Activated effector memory CD4-positive, alpha-beta T cell treated with anti-CD3 and anti-CD28 coated beads, Interleukin-2, amount 50 U/mL, for 16 hours (primary cell): ENCODE measurements at regions not wholly inside any gene's neighbourhood (a gene's known extent, or its start where the extent isn't known, plus 50 kb on each side); places are given as distances from the start of the nearest gene placed in this dataset.

Experiments used
- DNase-seq: peaks from one replicate; pipeline ENCODE4 v3.0.0-alpha.2; 2020

DNA sequence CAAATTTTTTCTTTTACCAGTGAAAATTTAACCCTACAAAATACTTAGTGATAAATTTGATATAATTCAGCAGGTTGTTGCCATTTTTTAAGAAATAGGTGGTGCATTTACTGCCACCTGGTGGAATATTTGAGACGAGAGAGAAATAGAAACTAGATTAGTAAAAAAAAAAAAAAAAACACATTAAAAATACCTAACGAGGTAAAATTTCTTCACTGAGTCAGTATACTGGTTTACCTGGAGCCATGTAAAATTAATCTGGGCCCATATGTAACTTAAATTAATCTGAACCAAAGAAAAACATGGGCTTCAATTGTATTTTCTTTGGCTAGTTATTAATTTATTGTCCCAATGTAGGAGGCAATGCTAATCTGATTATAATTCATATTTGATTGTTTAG is 520.8 kb downstream of the EPM2A start:
- no peak for DNase-seq

DNA sequence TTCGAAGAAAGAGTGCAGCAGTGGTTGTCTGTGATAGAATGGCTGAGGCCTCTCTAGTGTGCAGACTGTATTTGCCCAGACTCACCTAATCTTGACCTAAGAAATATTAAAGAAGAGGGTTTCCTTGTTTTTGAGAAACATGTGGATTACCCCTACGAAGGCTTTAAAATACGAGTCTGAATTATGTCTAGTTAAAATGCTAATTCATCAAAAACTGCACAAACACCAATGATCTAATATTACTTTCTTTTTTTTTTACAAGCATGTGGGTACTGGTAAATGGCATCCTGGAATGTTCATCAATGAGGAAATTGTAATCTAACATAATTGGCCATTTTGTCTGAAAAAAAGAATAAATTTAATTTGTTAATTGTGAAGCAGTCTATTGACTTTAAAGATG is 510.9 kb downstream of the EPM2A start:
- no peak for DNase-seq

DNA sequence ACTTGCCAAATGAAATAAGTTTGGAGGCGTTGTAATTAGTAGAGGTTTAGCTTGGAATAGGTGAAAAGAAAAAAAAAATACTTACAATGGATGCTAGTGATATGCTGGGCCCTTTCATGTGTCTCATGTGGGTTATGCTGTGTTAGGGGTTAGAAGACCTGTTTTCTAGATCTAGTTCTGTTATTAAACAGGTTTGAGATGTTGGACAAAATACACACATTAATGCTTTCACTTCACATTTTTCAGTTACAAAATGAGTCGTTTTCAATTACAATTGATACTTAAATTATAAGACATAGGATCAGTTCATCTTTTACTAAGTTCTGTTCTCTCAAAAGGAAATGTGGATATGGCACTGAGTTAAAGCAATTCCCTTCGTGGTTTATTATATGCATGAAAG is 509.8 kb downstream of the EPM2A start:
- DNase-seq, result no peak

DNA sequence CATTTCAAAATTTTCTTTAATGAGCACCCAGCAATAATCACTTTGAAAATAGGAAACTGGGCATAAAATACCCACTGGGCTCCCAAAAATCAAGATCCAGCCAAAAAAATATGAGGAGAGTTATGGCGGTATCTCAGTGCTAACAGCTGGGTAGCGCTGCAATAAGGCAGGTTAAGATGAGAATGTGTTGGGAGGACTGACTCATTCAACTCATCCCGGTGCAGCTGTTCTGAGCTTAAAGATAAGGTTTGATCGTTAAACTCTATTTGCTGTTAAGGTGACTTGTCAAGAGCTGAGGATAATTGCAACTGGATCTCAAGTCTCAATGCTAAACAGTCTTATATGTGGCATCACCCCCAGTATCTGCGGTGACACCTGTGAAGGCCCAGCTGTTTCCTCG is 507.7 kb downstream of the EPM2A start:
- DNase-seq, result no peak

DNA sequence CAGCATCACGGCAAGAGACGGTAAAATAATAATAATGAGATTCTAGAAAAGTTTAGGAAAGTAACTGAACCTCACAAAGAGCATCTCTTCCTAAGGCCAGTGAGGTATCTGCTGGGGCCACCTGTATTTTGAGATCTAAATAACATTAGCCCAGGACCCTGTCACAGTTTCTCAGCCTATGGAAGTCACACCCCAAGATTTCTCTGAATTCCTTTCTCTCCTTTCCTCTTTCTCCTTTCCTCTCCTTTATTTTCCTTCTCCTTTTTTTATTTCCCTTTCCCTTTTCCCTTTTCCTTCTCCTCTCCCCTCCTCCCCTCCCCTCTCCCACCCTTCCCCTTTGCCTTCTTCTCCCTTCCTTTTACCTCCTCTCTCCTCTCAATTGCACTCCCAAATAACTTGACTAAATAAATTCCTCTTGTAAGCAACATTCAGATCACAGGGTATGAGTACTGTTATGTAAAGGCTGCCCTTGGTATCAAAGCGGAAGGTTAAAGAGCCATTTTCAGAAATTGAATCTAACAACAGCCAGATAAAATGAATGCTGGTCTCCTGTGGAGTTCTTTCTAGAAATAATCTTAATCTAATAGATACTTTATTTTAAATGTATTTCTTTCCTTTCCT is 506.2 kb downstream of the EPM2A start:
- no peak for DNase-seq

DNA sequence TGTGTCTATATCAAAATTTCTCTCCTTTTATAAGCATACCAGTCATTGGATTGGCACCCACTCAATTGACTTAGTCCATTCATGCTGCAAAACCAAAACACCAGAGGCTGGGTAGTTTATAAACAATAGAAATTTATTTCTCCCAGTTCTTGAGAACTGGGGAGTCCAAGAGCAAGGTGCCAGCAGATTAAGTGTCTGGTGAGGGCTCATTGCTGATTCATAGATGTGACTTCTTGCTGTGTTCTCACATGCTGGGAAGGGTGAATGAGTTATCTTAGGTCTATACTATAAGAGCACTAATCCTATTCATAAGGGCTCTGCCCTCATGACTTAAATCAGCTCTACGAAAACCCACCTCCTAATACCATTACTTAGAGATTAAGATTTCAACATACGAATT is 501.4 kb downstream of the EPM2A start:
- DNase-seq, result no peak

DNA sequence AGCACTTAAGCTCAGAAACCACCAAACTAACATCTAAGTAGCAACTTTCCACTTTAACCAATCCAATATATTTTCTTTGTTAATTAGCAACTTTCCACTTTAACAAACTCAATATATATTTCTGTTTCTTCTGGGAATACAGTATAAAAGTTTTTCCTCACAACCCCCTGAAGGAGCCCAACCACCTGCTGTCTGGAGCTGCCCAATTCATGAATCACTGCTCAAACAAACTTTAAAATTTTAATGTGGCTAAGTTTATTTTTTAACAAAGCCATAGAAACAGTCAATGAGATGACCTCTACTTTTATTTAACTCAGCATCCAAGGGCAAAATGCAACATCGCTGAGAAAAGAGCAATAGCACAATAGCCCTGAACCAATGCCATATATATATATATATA is 500.1 kb downstream of the EPM2A start:
- DNase-seq, result no peak

DNA sequence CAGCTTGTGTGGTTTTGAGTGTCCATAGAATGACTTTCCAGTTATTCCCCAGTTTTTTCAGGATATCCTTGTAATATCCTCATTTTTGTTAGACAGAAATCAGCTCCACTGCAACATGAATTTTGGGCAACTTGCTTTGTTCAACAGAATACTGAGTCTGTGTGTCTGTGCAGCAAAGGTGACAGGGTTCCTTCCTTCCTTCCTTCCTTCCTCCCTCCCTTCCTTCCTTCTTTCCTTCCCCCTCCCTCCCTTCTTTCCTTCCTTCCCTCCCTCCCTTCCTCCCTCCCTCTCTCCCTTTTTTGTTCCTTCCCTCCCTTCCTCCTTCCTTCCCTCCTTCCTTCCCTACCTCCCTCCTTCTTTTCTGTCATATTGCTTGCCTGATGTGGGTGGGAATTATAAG is 496.5 kb downstream of the EPM2A start:
- DNase-seq, result no peak

DNA sequence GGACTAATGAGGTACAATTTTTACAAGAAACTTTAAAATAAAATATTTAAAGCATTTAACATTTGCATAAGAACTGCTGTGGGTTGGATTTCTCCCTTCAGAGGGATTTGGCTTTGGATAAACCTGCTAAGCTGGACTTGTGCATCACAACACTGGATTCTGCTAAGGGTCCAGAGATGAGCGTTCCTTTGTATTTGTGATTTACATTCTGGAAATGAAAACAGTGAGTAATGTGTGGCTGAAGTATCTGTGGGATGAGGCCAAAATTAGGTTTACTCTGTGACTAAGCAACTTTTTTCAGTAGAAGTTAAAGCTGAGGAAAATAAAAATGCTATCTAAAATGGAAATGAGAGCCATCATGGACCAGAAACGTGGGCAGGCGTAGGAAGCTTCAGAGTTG is 494.3 kb downstream of the EPM2A start:
- DNase-seq, result no peak

DNA sequence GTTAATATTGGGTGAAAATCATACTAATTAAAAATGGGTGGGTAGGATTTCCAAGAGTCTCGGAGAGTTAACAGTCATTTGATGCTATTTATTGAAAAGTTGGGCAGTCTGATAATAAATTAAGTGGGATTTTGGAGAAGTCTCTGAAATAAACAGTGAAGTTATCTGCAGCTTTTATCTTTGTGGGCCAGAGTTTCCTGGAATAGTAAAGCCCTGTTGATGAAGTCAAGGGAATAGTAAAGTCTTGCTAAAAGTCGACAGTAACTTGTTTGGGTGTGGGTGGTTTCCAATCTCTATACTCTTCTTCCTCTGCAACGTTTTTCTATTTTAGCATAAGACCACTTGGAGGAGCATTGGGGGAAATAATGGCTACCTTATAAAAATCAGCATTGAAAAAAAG is 493.6 kb downstream of the EPM2A start:
- DNase-seq, result no peak

DNA sequence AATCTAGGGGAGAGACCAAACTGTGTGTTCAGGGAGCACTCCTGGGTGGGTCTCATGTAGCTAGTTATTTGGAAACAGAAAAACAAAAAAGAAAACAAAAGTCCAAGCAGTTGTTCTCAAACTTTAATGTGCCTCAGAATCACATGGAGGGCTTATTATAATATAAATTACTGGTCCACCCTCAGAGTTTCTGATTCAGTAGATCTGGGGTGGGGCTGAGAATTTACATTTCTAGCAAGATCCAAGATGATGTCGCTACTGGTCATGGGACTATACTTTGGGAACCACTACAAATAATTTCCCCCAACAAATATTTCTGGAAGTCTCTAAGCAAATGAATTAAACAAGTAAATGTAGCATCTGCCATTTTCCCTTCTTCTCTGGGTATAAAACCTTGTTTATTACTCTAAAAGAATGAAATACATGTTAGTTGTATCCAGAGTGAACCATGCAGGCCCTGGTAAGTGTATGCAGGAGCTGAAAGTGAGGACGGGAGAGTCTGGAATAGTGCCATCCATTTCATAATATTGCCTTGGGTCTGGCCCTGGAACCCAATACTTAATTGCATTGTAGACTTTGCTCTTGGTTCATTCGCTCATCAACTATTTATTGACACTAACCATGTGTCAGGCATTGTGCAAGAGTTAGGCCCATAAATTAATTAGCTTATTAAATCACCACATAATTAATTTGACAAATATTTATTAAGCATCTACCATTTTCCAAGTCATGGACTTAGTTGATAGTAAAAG is 490.8 kb downstream of the EPM2A start:
- DNase-seq, result no peak

DNA sequence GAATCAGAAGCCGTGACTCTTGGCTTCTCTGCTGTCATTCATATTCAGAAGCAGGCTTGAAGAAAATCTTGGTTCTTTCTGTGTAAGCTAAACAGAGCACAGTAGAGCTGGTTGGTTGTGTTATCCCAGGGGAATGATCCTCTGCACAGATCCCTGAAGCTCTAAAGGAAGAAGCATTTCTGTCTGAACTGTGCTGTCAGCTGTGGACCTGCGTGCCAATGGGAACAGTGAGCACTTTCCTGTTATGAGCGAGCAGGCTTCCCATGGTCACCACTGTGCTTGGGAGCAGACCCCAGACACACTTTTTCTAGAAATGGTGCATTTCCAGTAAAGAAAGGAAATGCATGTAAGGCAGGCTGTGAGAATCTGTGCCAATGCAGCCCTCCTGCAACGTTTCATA is 490.2 kb downstream of the EPM2A start:
- no peak for DNase-seq

DNA sequence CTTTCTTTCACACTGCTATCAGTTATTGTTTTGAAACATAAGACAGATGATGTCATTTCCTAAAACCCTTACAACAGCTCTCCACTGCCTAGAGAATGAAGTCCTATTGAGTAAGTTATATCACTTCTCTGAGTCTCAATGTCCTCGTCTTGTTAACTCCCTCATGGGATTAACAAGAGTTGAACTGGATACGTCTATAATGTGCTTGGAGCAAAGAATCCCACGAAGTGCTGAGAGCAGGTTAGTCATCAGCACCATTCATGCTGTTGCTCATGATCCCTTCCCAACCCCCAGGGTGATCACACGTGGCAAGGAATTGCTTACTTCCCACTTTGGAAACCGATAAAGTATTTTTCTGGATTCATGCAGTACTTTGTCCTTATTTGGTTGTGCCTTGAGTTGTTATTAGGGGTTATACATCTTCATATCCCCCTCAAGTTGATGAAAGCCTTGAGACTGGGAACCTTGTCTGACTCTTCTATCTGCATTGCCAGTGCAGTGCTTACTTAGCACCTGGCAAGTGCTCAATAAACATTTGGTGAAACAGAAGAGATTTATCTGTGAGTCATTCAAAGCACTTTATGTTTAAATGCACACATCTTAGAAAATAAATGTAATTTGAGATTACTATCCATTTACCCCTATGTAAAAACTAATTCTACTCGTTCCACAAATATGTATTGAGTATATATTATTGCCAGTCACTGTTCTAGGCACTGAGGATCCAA is 487.5 kb downstream of the EPM2A start:
- DNase-seq, result no peak

DNA sequence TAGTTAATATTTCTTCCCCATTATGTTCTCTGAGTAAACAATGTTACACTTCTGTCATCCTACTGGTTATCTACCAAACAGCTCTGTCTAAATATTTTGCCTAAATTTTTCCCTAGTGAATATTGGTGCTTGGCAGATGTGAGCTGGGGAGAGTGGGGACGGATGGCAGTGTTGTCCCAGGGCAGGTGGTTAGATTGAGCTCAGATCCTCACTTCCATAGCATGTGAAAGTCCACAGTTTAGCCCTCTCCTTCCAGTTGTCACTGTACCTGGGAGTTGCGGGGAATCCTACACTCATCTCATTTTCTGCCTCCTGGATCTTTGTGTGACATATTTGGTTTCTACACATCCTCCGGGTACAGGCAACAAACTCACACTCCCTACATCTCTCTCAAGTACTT is 484.9 kb downstream of the EPM2A start:
- no peak for DNase-seq

DNA sequence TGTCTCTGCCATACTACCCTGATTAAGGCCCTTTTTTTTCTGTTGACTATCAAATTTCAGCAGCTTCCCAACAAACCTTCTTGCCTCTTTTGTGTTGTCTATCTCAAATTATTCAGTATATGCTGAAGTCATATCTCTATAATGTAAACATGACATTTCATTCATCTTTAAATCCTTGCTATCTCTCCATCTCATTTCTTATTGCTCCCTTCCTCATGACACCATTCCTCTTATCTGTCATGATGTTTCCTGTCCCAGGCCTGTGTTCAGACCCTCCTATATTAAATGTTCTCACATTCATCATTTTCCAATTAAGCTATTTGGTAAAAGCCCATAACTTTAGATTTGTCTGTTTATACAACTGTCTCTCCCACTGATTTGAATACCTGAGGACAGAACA is 482.6 kb downstream of the EPM2A start:
- DNase-seq, result no peak

DNA sequence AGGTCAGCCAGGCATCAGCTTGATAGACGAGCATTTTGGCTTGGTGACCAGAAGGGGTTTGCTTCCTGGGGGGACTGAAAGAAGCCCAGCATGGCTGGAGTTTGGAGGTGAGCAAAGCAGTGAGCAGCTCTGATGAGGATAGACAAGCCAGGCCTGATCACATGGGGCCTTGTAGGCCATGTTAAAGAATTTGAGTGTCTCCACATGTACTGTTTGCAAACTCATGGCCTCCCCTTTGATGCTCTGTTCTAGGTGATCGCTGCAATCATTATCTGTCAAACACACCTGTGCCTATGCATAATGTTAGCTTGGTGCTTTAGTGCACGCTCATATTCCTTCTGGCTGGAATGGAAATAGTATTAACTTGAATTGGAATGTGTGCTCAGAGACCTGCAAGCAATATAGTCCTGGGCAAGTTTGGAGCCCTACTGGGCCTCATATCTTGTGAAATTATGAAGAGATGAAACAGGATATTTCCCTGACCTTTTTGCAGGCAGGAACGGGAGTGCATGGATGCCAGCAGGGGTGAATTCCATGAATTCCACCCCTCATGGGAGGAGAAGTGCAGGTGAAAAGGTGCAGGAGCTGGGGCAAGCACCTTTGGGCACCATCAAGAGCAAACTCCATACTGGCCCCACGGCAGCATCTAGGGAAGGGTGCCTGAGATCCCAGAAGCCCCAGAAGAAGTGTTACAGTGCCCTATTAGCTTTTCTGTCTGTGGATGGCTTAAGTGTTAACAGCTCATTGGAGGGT is 480.5 kb downstream of the EPM2A start:
- DNase-seq, result no peak

DNA sequence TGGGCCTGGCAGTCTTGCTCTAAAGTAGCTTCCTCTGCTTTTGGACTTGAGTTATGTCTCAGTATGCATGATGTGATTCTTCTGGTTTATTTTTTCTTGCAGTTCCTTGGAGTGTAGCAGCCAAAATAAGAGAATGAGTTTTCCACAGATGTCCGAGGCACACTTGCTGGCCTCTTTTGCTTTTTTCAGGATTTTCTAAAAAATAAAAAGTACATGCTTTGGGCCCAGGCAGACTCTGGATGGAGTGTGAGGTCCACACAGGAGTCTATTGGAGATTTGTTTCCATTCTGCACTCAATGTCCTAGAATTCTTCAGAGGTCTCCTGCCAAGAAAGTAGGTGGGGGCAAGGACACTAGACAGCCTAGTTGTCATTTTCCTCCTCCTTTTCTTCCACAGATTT is 477.6 kb downstream of the EPM2A start:
- no peak for DNase-seq

DNA sequence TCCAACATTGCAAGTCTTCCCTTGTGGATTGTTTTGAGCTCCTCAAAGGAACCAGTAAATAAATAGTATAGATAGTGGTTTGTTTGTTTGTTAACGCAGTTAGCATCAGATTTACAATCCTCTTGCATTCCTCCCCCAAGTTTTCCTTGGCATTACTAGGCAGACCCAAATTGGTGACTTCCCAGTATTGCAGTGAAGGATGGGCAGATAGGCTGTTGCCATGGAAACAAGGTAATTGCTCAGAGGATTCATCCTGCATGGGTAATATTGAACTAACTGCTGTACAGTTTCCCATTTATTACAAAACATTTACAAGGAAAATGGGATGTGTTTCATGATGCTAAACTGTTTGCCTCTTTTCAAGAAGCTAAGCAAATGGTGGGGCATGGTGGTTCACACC is 477.2 kb downstream of the EPM2A start:
- DNase-seq, result no peak

DNA sequence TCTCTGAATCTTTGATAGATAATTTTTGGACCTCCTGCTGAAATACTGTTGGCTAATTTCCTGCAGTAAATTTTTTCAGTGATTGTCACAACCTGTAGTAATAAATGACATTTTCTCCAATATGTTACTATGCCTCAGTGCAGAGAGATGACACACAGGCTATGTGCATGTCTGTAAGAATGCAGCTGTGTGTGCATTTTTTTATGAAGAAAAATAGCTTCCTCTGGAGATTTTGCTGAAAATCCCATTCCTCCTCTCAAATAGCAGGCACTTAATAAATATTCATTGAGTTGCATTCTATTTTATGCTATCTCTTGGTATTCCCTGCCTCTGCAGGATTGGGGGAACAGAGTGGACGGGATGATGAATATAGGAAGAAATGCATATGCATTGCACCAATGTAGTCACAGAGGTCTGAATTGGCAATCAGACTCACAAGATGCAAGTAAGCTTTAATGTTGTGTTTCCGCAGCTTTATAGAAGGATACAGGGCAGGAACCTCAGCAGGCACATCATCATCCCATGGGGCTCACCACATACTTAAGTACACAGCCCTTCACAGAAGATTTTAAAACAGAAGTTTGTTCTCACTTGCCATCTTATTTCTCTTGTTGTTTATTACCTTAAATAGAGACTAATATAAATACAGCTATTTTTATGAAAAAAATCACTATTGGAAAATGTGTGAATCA is 474.7 kb downstream of the EPM2A start:
- no peak for DNase-seq

DNA sequence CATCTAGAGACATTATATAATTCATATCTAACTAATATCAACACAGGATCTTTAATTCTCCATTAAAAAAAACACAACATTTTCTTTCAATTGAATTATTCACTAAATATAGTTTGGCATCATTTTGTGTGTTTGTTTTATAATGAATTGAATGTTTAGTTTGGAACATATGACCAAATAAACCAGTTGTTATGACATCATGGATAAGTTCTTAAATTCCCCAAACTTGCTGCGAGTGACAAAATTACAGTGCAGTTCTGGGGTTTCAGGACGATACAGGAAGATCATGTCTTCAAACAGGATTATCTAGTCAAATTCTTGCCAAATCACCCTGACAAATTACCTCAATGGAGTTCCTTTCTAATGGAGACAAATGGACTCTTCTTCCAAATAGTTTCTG is 473.6 kb downstream of the EPM2A start:
- no peak for DNase-seq

DNA sequence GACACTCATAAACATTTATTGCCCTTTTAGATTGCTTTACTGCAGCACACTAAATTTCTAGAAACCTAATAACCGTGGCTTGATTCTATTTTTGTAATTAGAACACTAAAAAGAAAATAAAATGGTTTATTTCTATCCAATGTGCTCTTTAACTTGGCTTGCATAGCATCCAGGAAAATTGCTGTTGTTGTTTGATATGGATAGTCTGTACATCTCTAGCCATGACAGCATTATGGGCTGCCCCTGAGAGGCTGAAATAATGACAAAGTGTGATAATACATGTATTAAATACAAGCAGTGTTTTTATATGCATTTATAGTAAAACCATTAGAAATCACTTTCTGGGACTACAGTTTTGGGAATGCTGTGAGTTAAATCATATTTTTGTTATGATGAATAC is 472.5 kb downstream of the EPM2A start:
- no peak for DNase-seq

DNA sequence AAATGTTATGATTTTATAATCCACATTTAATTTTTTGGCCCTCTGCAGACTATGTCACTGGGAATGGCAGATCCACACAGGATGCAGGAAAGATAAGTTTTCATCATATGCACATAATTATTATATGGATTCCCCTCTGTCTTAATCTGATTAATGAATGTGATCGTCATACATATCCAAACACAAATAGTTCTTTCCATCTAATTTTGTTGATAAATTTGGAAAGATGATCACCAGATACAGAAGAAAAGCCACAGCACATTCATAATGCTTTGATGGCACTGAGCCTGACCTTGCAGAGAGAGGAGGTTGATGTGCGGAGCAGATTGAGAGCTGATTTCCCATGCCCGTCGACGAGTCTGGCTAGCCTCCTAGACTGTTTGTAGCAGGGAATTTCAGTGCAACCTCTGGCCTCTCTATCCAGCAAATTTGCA is 471.5 kb downstream of the EPM2A start:
- no peak for DNase-seq
